ENCODE measurements at regions not wholly inside any gene's neighbourhood (a gene's known extent, or its start where the extent isn't known, plus 50 kb on each side); places are given as distances from the start of the nearest gene placed in this dataset.

- ATAC-seq (replicated peaks) (no peak), DNase-seq (no peak)
- H3K27me3 Mint-ChIP-seq, result no peaks in the 10 kb centered on the region
- H3K9me3 Mint-ChIP-seq, result peaks cover 0 to 1% of the 10 kb centered on the region in 2 donors
- no peak overlapping the region for H3K4me3 Mint-ChIP-seq
- no peak overlapping the region for H3K27ac Mint-ChIP-seq
- H3K36me3 Mint-ChIP-seq (ENCODE audit: insufficient read depth), result no peaks in the 10 kb centered on the region
- H3K4me1 Mint-ChIP-seq (ENCODE audit: low read depth in 2 of 2), result peaks cover 0 to 1% of the 10 kb centered on the region in 2 donors
Measured at GRCh38 chr21:29454179-29454578, 155.5 kb downstream of the BACH1 start.

GRCh38 chr21:29462479-29462878 lies 163.8 kb downstream of the BACH1 start:
- no peaks in the 10 kb centered on the region for H3K4me1 Mint-ChIP-seq (ENCODE audit: low read depth in 2 of 2)
- H3K27ac Mint-ChIP-seq, result no peak overlapping the region
- H3K4me3 Mint-ChIP-seq, result no peak overlapping the region
- ATAC-seq (replicated peaks) (no peak), DNase-seq (no peak)
- no peaks in the 10 kb centered on the region for H3K27me3 Mint-ChIP-seq
- no peaks in the 10 kb centered on the region for H3K36me3 Mint-ChIP-seq (ENCODE audit: insufficient read depth)
- H3K9me3 Mint-ChIP-seq, result no peaks in the 10 kb centered on the region

GRCh38 chr21:29465546-29465945 lies 166.8 kb downstream of the BACH1 start:
- ATAC-seq (replicated peaks) (no peak), DNase-seq (no peak)
- Mint-ChIP-seq H3K36me3 (ENCODE audit: insufficient read depth) (no peaks in the 10 kb centered on the region), H3K9me3 (no peaks in the 10 kb centered on the region), H3K27me3 (no peaks in the 10 kb centered on the region), H3K27ac (no peak overlapping the region), H3K4me1 (ENCODE audit: low read depth in 2 of 2) (no peaks in the 10 kb centered on the region), H3K4me3 (no peak overlapping the region)

GRCh38 chr21:29466532-29466931 lies 167.8 kb downstream of the BACH1 start:
- Mint-ChIP-seq H3K4me1 (ENCODE audit: low read depth in 2 of 2) (no peaks in the 10 kb centered on the region), H3K9me3 (no peaks in the 10 kb centered on the region), H3K36me3 (ENCODE audit: insufficient read depth) (no peaks in the 10 kb centered on the region), H3K27me3 (no peaks in the 10 kb centered on the region), H3K27ac (no peak overlapping the region), H3K4me3 (no peak overlapping the region)
- no peak for ATAC-seq (replicated peaks)
- DNase-seq, result no peak

- Mint-ChIP-seq H3K4me3 (no peak overlapping the region), H3K36me3 (ENCODE audit: insufficient read depth) (no peaks in the 10 kb centered on the region), H3K27ac (no peak overlapping the region), H3K4me1 (ENCODE audit: low read depth in 2 of 2) (no peaks in the 10 kb centered on the region), H3K27me3 (no peaks in the 10 kb centered on the region), H3K9me3 (no peaks in the 10 kb centered on the region)
- no peak for ATAC-seq (replicated peaks)
- DNase-seq, result no peak
Measured at GRCh38 chr21:29470397-29470796, 171.7 kb downstream of the BACH1 start.

- H3K36me3 Mint-ChIP-seq (ENCODE audit: insufficient read depth), result no peaks in the 10 kb centered on the region
- no peak for ATAC-seq (replicated peaks)
- DNase-seq, result no peak
- H3K4me3 Mint-ChIP-seq, result no peak overlapping the region
- H3K27me3 Mint-ChIP-seq, result no peaks in the 10 kb centered on the region
- H3K4me1 Mint-ChIP-seq (ENCODE audit: low read depth in 2 of 2), result peaks cover 0 to 4% of the 10 kb centered on the region in 2 donors
- no peak overlapping the region for H3K27ac Mint-ChIP-seq
- no peaks in the 10 kb centered on the region for H3K9me3 Mint-ChIP-seq
Measured at GRCh38 chr21:29473808-29474207, 175.1 kb downstream of the BACH1 start.

- Mint-ChIP-seq H3K4me3 (no peak overlapping the region), H3K36me3 (ENCODE audit: insufficient read depth) (no peaks in the 10 kb centered on the region), H3K4me1 (ENCODE audit: low read depth in 2 of 2) (peaks cover 0 to 4% of the 10 kb centered on the region in 2 donors), H3K27ac (no peak overlapping the region), H3K27me3 (no peaks in the 10 kb centered on the region), H3K9me3 (no peaks in the 10 kb centered on the region)
- DNase-seq, result no peak
- no peak for ATAC-seq (replicated peaks)
Measured at GRCh38 chr21:29475329-29475728, 176.6 kb downstream of the BACH1 start.

GRCh38 chr21:29477347-29477746 lies 178.6 kb downstream of the BACH1 start:
- DNase-seq (no peak), ATAC-seq (replicated peaks) (no peak)
- no peaks in the 10 kb centered on the region for H3K9me3 Mint-ChIP-seq
- H3K27me3 Mint-ChIP-seq, result no peaks in the 10 kb centered on the region
- H3K4me3 Mint-ChIP-seq, result no peak overlapping the region
- peaks cover 0 to 4% of the 10 kb centered on the region in 2 donors for H3K4me1 Mint-ChIP-seq (ENCODE audit: low read depth in 2 of 2)
- no peaks in the 10 kb centered on the region for H3K36me3 Mint-ChIP-seq (ENCODE audit: insufficient read depth)
- peak overlapping the region in 1 of 2 donors; percentile 1 for H3K27ac Mint-ChIP-seq

- Mint-ChIP-seq H3K36me3 (ENCODE audit: insufficient read depth) (no peaks in the 10 kb centered on the region), H3K27ac (peak overlapping the region in 1 of 2 donors; percentile 1)
Measured at GRCh38 chr21:29477941-29478340, 179.2 kb downstream of the BACH1 start.

GRCh38 chr21:29481081-29481480 lies 182.4 kb downstream of the BACH1 start:
- peaks cover 0 to 7% of the 10 kb centered on the region in 2 donors for H3K9me3 Mint-ChIP-seq

More at GRCh38 chr21:29477941-29478340, 179.2 kb downstream of the BACH1 start:
- Mint-ChIP-seq H3K9me3 (peaks cover 0 to 5% of the 10 kb centered on the region in 2 donors), H3K4me3 (no peak overlapping the region), H3K4me1 (ENCODE audit: low read depth in 2 of 2) (peaks cover 0 to 4% of the 10 kb centered on the region in 2 donors), H3K27me3 (no peaks in the 10 kb centered on the region)
- DNase-seq (no peak), ATAC-seq (replicated peaks) (no peak)

GRCh38 chr21:29481641-29482040 lies 182.9 kb downstream of the BACH1 start:
- Mint-ChIP-seq H3K27ac (no peak overlapping the region), H3K4me1 (ENCODE audit: low read depth in 2 of 2) (no peaks in the 10 kb centered on the region), H3K9me3 (peaks cover 0 to 7% of the 10 kb centered on the region in 2 donors), H3K4me3 (no peak overlapping the region), H3K36me3 (ENCODE audit: insufficient read depth) (no peaks in the 10 kb centered on the region), H3K27me3 (no peaks in the 10 kb centered on the region)
- no peak for DNase-seq
- no peak for ATAC-seq (replicated peaks)

More at GRCh38 chr21:29481081-29481480, 182.4 kb downstream of the BACH1 start:
- H3K36me3 Mint-ChIP-seq (ENCODE audit: insufficient read depth), result no peaks in the 10 kb centered on the region
- H3K27ac Mint-ChIP-seq, result no peak overlapping the region
- DNase-seq (no peak), ATAC-seq (replicated peaks) (no peak)
- H3K4me1 Mint-ChIP-seq (ENCODE audit: low read depth in 2 of 2), result peaks cover 0 to 4% of the 10 kb centered on the region in 2 donors
- no peak overlapping the region for H3K4me3 Mint-ChIP-seq
- H3K27me3 Mint-ChIP-seq, result no peaks in the 10 kb centered on the region

- no peaks in the 10 kb centered on the region for H3K36me3 Mint-ChIP-seq (ENCODE audit: insufficient read depth)
- H3K27me3 Mint-ChIP-seq, result no peaks in the 10 kb centered on the region
- no peak overlapping the region for H3K27ac Mint-ChIP-seq
- peaks cover 0 to 7% of the 10 kb centered on the region in 2 donors for H3K9me3 Mint-ChIP-seq
- ATAC-seq (replicated peaks) (no peak), DNase-seq (no peak)
- no peak overlapping the region for H3K4me3 Mint-ChIP-seq
- H3K4me1 Mint-ChIP-seq (ENCODE audit: low read depth in 2 of 2), result no peaks in the 10 kb centered on the region
Measured at GRCh38 chr21:29486306-29486807, 187.6 kb downstream of the BACH1 start.
